Liver (tissue), 8 donors: ENCODE measurements at regions not wholly inside any gene's neighbourhood (a gene's known extent, or its start where the extent isn't known, plus 50 kb on each side); places are given as distances from the start of the nearest gene placed in this dataset.

Experiments used
- DNase-seq: peaks from one replicate; pipeline ENCODE4 v3.0.0-alpha.2; 2017; ENCODE audit warnings: low spot score
- H3K27ac ChIP-seq, 2 donors: one replicate each; pipeline ENCODE4 v1.7.0; 2013; ENCODE audit warnings: inconsistent platforms in 2 of 2, low read length in 2 of 2, control low read depth in 1 of 2, low read depth in 1 of 2, mild to moderate bottlenecking in 1 of 2
- H3K27me3 ChIP-seq, 4 donors: one replicate each; pipeline versions ENCODE4 v1.6.1 to v1.7.0; 2013; ENCODE audit warnings: low read length in 3 of 4, inconsistent platforms in 1 of 4, mild to moderate bottlenecking in 1 of 4, moderate library complexity in 1 of 4; ENCODE audit not compliant: control insufficient read depth in 4 of 4, insufficient read depth in 4 of 4
- H3K36me3 ChIP-seq, 4 donors: one replicate each; pipeline versions ENCODE4 v1.6.1 to v1.7.0; 2013; ENCODE audit warnings: low read length in 3 of 4, mild to moderate bottlenecking in 3 of 4, low read depth in 1 of 4, moderate library complexity in 1 of 4; ENCODE audit not compliant: control insufficient read depth in 4 of 4, insufficient read depth in 3 of 4
- H3K4me1 ChIP-seq, 4 donors: one replicate each; pipeline versions ENCODE4 v1.6.1 to v1.7.0; 2013; ENCODE audit warnings: low read length in 3 of 4, mild to moderate bottlenecking in 3 of 4, moderate library complexity in 1 of 4; ENCODE audit not compliant: control insufficient read depth in 4 of 4, insufficient read depth in 4 of 4
- H3K4me3 ChIP-seq, 3 donors: one replicate each; pipeline versions ENCODE4 v1.6.1 to v1.7.0; 2013; ENCODE audit warnings: low read length in 3 of 3, control low read depth in 1 of 3, low read depth in 1 of 3, mild to moderate bottlenecking in 1 of 3
- H3K9ac ChIP-seq, 2 donors: one replicate each; pipeline ENCODE4 v1.7.0; 2013; ENCODE audit warnings: low read length in 2 of 2, mild to moderate bottlenecking in 2 of 2, moderate library complexity in 2 of 2, control low read depth in 1 of 2, low read depth in 1 of 2
- H3K9me3 ChIP-seq, 4 donors: one replicate each; pipeline versions ENCODE4 v1.6.1 to v1.7.0; 2013; ENCODE audit warnings: low read length in 3 of 4; ENCODE audit not compliant: control insufficient read depth in 4 of 4
- EGR1 ChIP-seq, 2 donors: IDR thresholded peaks; 2 replicates each; pipeline ENCODE4 v1.6.1; 2016 to 2018; ENCODE audit warnings: antibody characterized with exemption in 2 of 2, low read depth in 2 of 2
- FOXA1 ChIP-seq: IDR thresholded peaks from 2 replicates; pipeline ENCODE4 v1.6.1; 2016; ENCODE audit warnings: antibody characterized with exemption
- FOXA2 ChIP-seq: IDR thresholded peaks from 2 replicates; pipeline ENCODE4 v1.6.1; 2016; ENCODE audit warnings: antibody characterized with exemption
- GABPA ChIP-seq, 2 donors: IDR thresholded peaks in 1 of 2; conservative IDR thresholded peaks in 1 of 2; 2 replicates each; pipeline ENCODE4 v1.6.1; 2016; ENCODE audit warnings: antibody characterized with exemption in 2 of 2, mild to moderate bottlenecking in 1 of 2, moderate library complexity in 1 of 2
- HNF4A ChIP-seq, 2 donors: conservative IDR thresholded peaks; 2 replicates each; pipeline ENCODE4 v1.6.1; 2016; ENCODE audit warnings: antibody characterized with exemption in 2 of 2, mild to moderate bottlenecking in 2 of 2
- HNF4G ChIP-seq: IDR thresholded peaks from 2 replicates; pipeline ENCODE4 v1.6.1; 2016; ENCODE audit warnings: antibody characterized with exemption
- NR2F2 ChIP-seq: IDR thresholded peaks from 2 replicates; pipeline ENCODE4 v1.6.1; 2016; ENCODE audit warnings: antibody characterized with exemption
- RAD21 ChIP-seq, 2 donors: IDR thresholded peaks; 2 replicates each; pipeline ENCODE4 v1.6.1; 2016; ENCODE audit warnings: antibody characterized with exemption in 2 of 2, mild to moderate bottlenecking in 2 of 2
- RXRA ChIP-seq, 2 donors: IDR thresholded peaks; 2 replicates each; pipeline ENCODE4 v1.6.1; 2017 to 2018; ENCODE audit warnings: antibody characterized with exemption in 2 of 2, mild to moderate bottlenecking in 1 of 2
- SP1 ChIP-seq: IDR thresholded peaks from 2 replicates; pipeline ENCODE4 v1.6.1; 2018; ENCODE audit warnings: antibody characterized with exemption, mild to moderate bottlenecking
- TAF1 ChIP-seq: conservative IDR thresholded peaks from 2 replicates; pipeline ENCODE4 v1.6.1; 2016; ENCODE audit warnings: antibody characterized with exemption, mild to moderate bottlenecking
- WGBS: extraction: QIAGEN DNeasy Blood & Tissue Kit; methylation state at CpG from one replicate; pipeline ENCODE4 v1.1.7; 2013; 5-methylcytosine and 5-hydroxymethylcytosine counted together
- TF ChIP-seq, protein P1 (sequence below): IDR thresholded peaks from 2 replicates; pipeline ENCODE4 v1.6.1; 2016; ENCODE audit warnings: antibody characterized with exemption
- TF ChIP-seq, protein P2 (sequence below): IDR thresholded peaks from 2 replicates; pipeline ENCODE4 v1.6.1; 2016; ENCODE audit warnings: antibody characterized with exemption
- TF ChIP-seq, protein P3 (sequence below): fragments of 150-350 bp; IDR thresholded peaks from 2 replicates; pipeline ENCODE4 v1.5.1; 2017; ENCODE audit warnings: improper control_type of control experiment, low read depth, low read length; ENCODE audit not compliant: missing input control
- TF ChIP-seq, protein P4 (sequence below): IDR thresholded peaks from 2 replicates; pipeline ENCODE4 v1.6.1; 2016; ENCODE audit warnings: antibody characterized with exemption, mild to moderate bottlenecking
- TF ChIP-seq, protein P5 (sequence below): IDR thresholded peaks from 2 replicates; pipeline ENCODE4 v1.6.1; 2016; ENCODE audit warnings: antibody characterized with exemption
- donor health status: healthy.
- donor health status: healthy.
- donor health status: healthy.
- donor health status: healthy.
- donor health status: healthy.

DNA sequence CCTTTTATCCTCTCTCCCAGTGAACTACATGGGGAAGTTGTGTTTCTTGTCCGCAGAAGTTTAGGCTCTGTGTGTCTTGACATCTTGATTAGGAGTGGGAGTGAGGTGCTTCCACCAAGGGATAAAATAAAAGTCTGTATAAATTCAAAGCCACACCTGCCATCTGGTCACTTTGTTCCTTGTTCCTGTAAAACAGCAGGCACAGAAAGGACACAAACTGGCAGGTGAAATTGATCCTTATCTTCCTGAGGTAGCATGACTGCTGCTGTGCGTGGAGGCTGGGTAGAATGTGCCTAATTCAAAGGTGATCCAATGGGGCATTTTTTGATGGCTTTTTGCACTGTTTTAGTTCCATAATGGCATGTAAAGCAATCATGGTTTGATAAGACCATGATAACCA lies 104.3 kb upstream of the KITLG start (continued):
- TF ChIP-seq, protein P1, sequence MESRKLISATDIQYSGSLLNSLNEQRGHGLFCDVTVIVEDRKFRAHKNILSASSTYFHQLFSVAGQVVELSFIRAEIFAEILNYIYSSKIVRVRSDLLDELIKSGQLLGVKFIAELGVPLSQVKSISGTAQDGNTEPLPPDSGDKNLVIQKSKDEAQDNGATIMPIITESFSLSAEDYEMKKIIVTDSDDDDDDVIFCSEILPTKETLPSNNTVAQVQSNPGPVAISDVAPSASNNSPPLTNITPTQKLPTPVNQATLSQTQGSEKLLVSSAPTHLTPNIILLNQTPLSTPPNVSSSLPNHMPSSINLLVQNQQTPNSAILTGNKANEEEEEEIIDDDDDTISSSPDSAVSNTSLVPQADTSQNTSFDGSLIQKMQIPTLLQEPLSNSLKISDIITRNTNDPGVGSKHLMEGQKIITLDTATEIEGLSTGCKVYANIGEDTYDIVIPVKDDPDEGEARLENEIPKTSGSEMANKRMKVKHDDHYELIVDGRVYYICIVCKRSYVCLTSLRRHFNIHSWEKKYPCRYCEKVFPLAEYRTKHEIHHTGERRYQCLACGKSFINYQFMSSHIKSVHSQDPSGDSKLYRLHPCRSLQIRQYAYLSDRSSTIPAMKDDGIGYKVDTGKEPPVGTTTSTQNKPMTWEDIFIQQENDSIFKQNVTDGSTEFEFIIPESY = no peak
- no peak for TF ChIP-seq HNF4A (conservative IDR thresholded peaks at IDR 0.05)
- TF ChIP-seq EGR1 (IDR thresholded peaks at IDR 0.05; ENCODE audit: low read depth in 2 of 2) = no peak

DNA sequence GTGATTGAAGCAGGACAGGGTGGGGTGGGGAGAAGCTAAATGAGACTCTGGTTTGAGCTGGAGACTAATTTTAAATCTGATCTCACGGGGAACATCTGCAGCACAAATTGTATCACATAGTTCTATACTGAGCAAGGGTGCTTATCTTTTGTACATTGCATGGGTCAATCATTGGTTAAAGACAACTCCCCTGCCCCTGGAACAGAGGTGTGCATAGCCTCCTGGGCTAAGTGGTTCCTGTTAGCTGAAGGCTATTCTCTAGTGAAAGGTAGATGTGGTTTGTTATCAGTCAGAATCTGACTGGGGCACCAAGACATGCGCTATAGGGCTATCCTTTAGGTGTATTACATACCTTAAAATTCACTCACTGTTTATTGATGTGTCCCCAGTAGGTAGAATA lies 103.9 kb upstream of the KITLG start:
- no peak overlapping the region for H3K9ac ChIP-seq
- no peak overlapping the region for H3K4me3 ChIP-seq
- TF ChIP-seq HNF4A (conservative IDR thresholded peaks at IDR 0.05) (no peak), RAD21 (IDR thresholded peaks at IDR 0.05) (no peak), FOXA1 (no peak), NR2F2 (no peak), SP1 (no peak), FOXA2 (no peak), EGR1 (IDR thresholded peaks at IDR 0.05; ENCODE audit: low read depth in 2 of 2) (no peak), HNF4G (no peak), TAF1 (no peak), GABPA (IDR thresholded peaks at IDR 0.05 in 1 of 2, conservative IDR thresholded peaks at IDR 0.05 in 1 of 2) (no peak), RXRA (IDR thresholded peaks at IDR 0.05) (no peak)
- TF ChIP-seq, protein P2, sequence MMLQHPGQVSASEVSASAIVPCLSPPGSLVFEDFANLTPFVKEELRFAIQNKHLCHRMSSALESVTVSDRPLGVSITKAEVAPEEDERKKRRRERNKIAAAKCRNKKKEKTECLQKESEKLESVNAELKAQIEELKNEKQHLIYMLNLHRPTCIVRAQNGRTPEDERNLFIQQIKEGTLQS = no peak
- TF ChIP-seq, protein P3, sequence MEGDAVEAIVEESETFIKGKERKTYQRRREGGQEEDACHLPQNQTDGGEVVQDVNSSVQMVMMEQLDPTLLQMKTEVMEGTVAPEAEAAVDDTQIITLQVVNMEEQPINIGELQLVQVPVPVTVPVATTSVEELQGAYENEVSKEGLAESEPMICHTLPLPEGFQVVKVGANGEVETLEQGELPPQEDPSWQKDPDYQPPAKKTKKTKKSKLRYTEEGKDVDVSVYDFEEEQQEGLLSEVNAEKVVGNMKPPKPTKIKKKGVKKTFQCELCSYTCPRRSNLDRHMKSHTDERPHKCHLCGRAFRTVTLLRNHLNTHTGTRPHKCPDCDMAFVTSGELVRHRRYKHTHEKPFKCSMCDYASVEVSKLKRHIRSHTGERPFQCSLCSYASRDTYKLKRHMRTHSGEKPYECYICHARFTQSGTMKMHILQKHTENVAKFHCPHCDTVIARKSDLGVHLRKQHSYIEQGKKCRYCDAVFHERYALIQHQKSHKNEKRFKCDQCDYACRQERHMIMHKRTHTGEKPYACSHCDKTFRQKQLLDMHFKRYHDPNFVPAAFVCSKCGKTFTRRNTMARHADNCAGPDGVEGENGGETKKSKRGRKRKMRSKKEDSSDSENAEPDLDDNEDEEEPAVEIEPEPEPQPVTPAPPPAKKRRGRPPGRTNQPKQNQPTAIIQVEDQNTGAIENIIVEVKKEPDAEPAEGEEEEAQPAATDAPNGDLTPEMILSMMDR = no peak
- TF ChIP-seq, protein P4, sequence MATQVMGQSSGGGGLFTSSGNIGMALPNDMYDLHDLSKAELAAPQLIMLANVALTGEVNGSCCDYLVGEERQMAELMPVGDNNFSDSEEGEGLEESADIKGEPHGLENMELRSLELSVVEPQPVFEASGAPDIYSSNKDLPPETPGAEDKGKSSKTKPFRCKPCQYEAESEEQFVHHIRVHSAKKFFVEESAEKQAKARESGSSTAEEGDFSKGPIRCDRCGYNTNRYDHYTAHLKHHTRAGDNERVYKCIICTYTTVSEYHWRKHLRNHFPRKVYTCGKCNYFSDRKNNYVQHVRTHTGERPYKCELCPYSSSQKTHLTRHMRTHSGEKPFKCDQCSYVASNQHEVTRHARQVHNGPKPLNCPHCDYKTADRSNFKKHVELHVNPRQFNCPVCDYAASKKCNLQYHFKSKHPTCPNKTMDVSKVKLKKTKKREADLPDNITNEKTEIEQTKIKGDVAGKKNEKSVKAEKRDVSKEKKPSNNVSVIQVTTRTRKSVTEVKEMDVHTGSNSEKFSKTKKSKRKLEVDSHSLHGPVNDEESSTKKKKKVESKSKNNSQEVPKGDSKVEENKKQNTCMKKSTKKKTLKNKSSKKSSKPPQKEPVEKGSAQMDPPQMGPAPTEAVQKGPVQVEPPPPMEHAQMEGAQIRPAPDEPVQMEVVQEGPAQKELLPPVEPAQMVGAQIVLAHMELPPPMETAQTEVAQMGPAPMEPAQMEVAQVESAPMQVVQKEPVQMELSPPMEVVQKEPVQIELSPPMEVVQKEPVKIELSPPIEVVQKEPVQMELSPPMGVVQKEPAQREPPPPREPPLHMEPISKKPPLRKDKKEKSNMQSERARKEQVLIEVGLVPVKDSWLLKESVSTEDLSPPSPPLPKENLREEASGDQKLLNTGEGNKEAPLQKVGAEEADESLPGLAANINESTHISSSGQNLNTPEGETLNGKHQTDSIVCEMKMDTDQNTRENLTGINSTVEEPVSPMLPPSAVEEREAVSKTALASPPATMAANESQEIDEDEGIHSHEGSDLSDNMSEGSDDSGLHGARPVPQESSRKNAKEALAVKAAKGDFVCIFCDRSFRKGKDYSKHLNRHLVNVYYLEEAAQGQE = no peak
- TF ChIP-seq, protein P1 = no peak
- TF ChIP-seq, protein P5, sequence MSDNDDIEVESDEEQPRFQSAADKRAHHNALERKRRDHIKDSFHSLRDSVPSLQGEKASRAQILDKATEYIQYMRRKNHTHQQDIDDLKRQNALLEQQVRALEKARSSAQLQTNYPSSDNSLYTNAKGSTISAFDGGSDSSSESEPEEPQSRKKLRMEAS = no peak
- H3K27ac ChIP-seq = no peak overlapping the region
- H3K27me3 ChIP-seq = no peaks in the 10 kb centered on the region
- H3K9me3 ChIP-seq = no peaks in the 10 kb centered on the region
- WGBS = 85% methylated on average over 2 of the region's 2 CpGs
- no peak for DNase-seq
- no peaks in the 10 kb centered on the region for H3K4me1 ChIP-seq
- no peaks in the 10 kb centered on the region for H3K36me3 ChIP-seq
